ENCODE measurements at regions not wholly inside any gene's neighbourhood (a gene's known extent, or its start where the extent isn't known, plus 50 kb on each side); places are given as distances from the start of the nearest gene placed in this dataset. TPM values are rescaled to one million over a fixed set of nuclear protein-coding genes. Genes with fewer than 3 reads are reported as not detected.
A peak's percentile ranks its signal among the peaks of the same experiment; 100 is the strongest.
"Not testable (repeated sequence)": the region's sequence is repeated elsewhere in the genome, so short reads cannot be mapped to it uniquely, and the experiment has no call there.

GRCh38 chr10:38619831-38620230 lies 525.7 kb downstream of the ZNF37A start:
- H3K27ac Mint-ChIP-seq; intact Hi-C loops (cut with micrococcal nuclease); H3K4me2 ChIP-seq (replicated peaks; ENCODE audit: low read depth, low read length, poor library complexity, severe bottlenecking); H3K4me3 ChIP-seq (ENCODE audit: control extremely low read depth in 1 of 5, extremely low read depth in 1 of 5, insufficient read depth in 1 of 5, low read depth in 2 of 5, low read length in 4 of 5); H3K4me1 ChIP-seq (ENCODE audit: control insufficient read depth in 2 of 2, insufficient read depth in 2 of 2, low read length in 2 of 2); H3K9me3 Mint-ChIP-seq (ENCODE audit: insufficient read depth); H3K79me2 ChIP-seq (ENCODE audit: control insufficient read depth, insufficient read depth, low read length); H3K4me3 Mint-ChIP-seq; H2AFZ ChIP-seq (ENCODE audit: insufficient read depth, low read depth, low read length, poor library complexity, severe bottlenecking); POLR2A ChIA-PET; H3K9ac ChIP-seq (ENCODE audit: low read length); H3K27me3 Mint-ChIP-seq; H3K27ac ChIP-seq (ENCODE audit: low read length in 2 of 2); H3K27me3 ChIP-seq (replicated peaks in 1 of 4; ENCODE audit: control extremely low read depth in 1 of 4, control insufficient read depth in 3 of 4, insufficient read depth in 4 of 4, low read length in 3 of 4); ATAC-seq (ENCODE audit: low read depth); DNase-seq; H3K4me1 Mint-ChIP-seq; H4K20me1 ChIP-seq (ENCODE audit: control insufficient read depth, insufficient read depth, low read length, poor library complexity, severe bottlenecking); CTCF ChIA-PET; H3K36me3 ChIP-seq (replicated peaks in 1 of 2; ENCODE audit: control extremely low read depth in 1 of 2, control insufficient read depth in 1 of 2, extremely low read depth in 1 of 2, insufficient read depth in 2 of 2, low read length in 1 of 2): not testable (repeated sequence)
- WGBS (ENCODE audit: insufficient coverage): no CpG with 5 or more reads among the region's 1 CpG
- H3K9me3 ChIP-seq (ENCODE audit: control extremely low read depth in 1 of 3, control insufficient read depth in 2 of 3, insufficient read depth in 1 of 3, low read length in 2 of 3): peaks cover 0 to 10% (median 0%) of the 10 kb centered on the region in 3 donors

- ATAC-seq (ENCODE audit: low read depth); H3K9me3 ChIP-seq (ENCODE audit: control extremely low read depth in 1 of 3, control insufficient read depth in 2 of 3, insufficient read depth in 1 of 3, low read length in 2 of 3); H3K27ac ChIP-seq (ENCODE audit: low read length in 2 of 2); intact Hi-C loops (cut with micrococcal nuclease); H3K4me2 ChIP-seq (replicated peaks; ENCODE audit: low read depth, low read length, poor library complexity, severe bottlenecking); CTCF ChIA-PET; H3K79me2 ChIP-seq (ENCODE audit: control insufficient read depth, insufficient read depth, low read length); POLR2A ChIA-PET; H3K4me1 ChIP-seq (ENCODE audit: control insufficient read depth in 2 of 2, insufficient read depth in 2 of 2, low read length in 2 of 2); H3K36me3 ChIP-seq (replicated peaks in 1 of 2; ENCODE audit: control extremely low read depth in 1 of 2, control insufficient read depth in 1 of 2, extremely low read depth in 1 of 2, insufficient read depth in 2 of 2, low read length in 1 of 2); H2AFZ ChIP-seq (ENCODE audit: insufficient read depth, low read depth, low read length, poor library complexity, severe bottlenecking); H3K4me3 Mint-ChIP-seq; H3K9me3 Mint-ChIP-seq (ENCODE audit: insufficient read depth); H3K27ac Mint-ChIP-seq; H3K27me3 ChIP-seq (replicated peaks in 1 of 4; ENCODE audit: control extremely low read depth in 1 of 4, control insufficient read depth in 3 of 4, insufficient read depth in 4 of 4, low read length in 3 of 4); H4K20me1 ChIP-seq (ENCODE audit: control insufficient read depth, insufficient read depth, low read length, poor library complexity, severe bottlenecking); H3K9ac ChIP-seq (ENCODE audit: low read length); H3K27me3 Mint-ChIP-seq; H3K4me1 Mint-ChIP-seq; H3K4me3 ChIP-seq (ENCODE audit: control extremely low read depth in 1 of 5, extremely low read depth in 1 of 5, insufficient read depth in 1 of 5, low read depth in 2 of 5, low read length in 4 of 5): not testable (repeated sequence)
- WGBS (ENCODE audit: insufficient coverage): 93% methylated on average over 16 of the region's 21 CpGs
- peak; percentile 1 for DNase-seq
Observed at GRCh38 chr10:38635650-38636049, 541.5 kb downstream of the ZNF37A start.

Small RNA genes in the stretch of these regions (small RNA-seq; reads per million reads assigned to genes)
- gene AL133173.2 (ENCODE audit: insufficient read length, low read depth, low replicate concordance): not detected
